MCF 10A (cell line): ENCODE measurements at regions not wholly inside any gene's neighbourhood (a gene's known extent, or its start where the extent isn't known, plus 50 kb on each side); places are given as distances from the start of the nearest gene placed in this dataset.

Experiments used
- BruUV-seq: library from RNA; stranded (reverse); fragments of 400-500 nt; replicated peaks from 2 replicates; lab custom pipeline; 2021; lab: Mats Ljungman, UMichigan
- CTCF ChIA-PET: fragments of 300-600 bp; sonication (Branson Sonifier 250); formaldehyde crosslinking; extraction: SDS; loops from one replicate; lab custom pipeline; 2021; ENCODE audit warnings: antibody characterized with exemption, inconsistent platforms; lab: Yijun Ruan, JAX
- POLR2A ChIA-PET: fragments of 300-600, 350-650 bp; sonication (Branson Sonifier 250); formaldehyde crosslinking; extraction: SDS; loops from one replicate; lab custom pipeline; 2020; ENCODE audit warnings: antibody characterized with exemption, inconsistent platforms; lab: Yijun Ruan, JAX
- DNase-seq: peaks from one replicate; pipeline ENCODE4 v3.0.0-alpha.2; 2018; ENCODE audit not compliant: unreplicated experiment
- H3K27ac Mint-ChIP-seq: one replicate; pipeline ENCODE4 v1.8.0; 2022; ENCODE audit warnings: mild to moderate bottlenecking, low read depth, mixed read lengths; ENCODE audit not compliant: unreplicated experiment
- H3K27me3 Mint-ChIP-seq: one replicate; pipeline ENCODE4 v1.8.0; 2022; ENCODE audit warnings: mixed read lengths; ENCODE audit not compliant: insufficient read depth, unreplicated experiment
- H3K36me3 Mint-ChIP-seq: one replicate; pipeline ENCODE4 v1.8.0; 2022; ENCODE audit warnings: mild to moderate bottlenecking, moderate library complexity, mixed read lengths; ENCODE audit not compliant: insufficient read depth, unreplicated experiment
- H3K4me1 Mint-ChIP-seq: one replicate; pipeline ENCODE4 v1.8.0; 2022; ENCODE audit warnings: mixed read lengths; ENCODE audit not compliant: insufficient read depth, unreplicated experiment
- H3K4me3 Mint-ChIP-seq: one replicate; pipeline ENCODE4 v1.8.0; 2022; ENCODE audit warnings: mild to moderate bottlenecking, moderate library complexity, mixed read lengths; ENCODE audit not compliant: unreplicated experiment
- H3K9me3 Mint-ChIP-seq: one replicate; pipeline ENCODE4 v1.8.0; 2022; ENCODE audit warnings: mixed read lengths; ENCODE audit not compliant: unreplicated experiment
- CTCF ChIP-seq: fragments of 200-600 bp; IDR thresholded peaks from one replicate; pipeline ENCODE4 v1.8.0; 2022; ENCODE audit warnings: antibody characterized with exemption, mild to moderate bottlenecking; ENCODE audit not compliant: unreplicated experiment
- intact Hi-C: fragments of 100-400 bp; cut with micrococcal nuclease; formaldehyde crosslinking; loops from 2 replicates; pipeline ENCODE4 v1.14.1; 2022

DNA sequence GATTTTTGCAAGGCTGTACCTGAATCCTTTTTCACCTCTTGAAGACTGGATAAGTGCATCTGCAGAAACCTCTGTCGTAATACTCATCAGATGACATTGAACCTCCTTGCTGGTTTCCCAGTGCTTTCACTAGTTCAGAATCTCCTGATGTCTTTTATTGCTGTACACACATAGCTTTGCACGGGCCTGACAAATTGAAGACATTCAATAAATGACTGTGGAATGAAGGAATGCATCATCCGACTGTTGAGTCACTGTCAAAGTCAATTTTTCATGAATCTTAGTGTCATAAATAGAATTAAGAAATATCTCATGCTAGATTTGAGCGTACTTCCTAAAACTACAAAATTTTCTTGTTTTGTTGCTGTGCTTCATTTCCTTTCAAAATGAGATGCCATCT lies 598.2 kb upstream of the MAP3K7 start:
- no peak for DNase-seq
- peaks cover 3% of the 10 kb centered on the region for H3K9me3 Mint-ChIP-seq
- H3K27me3 Mint-ChIP-seq = no peaks in the 10 kb centered on the region
- H3K4me3 Mint-ChIP-seq = no peak overlapping the region
- no peaks in the 10 kb centered on the region for H3K4me1 Mint-ChIP-seq
- ChIA-PET POLR2A (no interaction called here), CTCF (interaction anchor here (1.1 kb wide), 1 partner anchor 104 kb away, joined by 3 read pairs; no protein-coding TSS in a partner anchor)
- intact Hi-C loops = no loop called here
- H3K27ac Mint-ChIP-seq = no peak overlapping the region
- no peak for TF ChIP-seq CTCF
- H3K36me3 Mint-ChIP-seq = no peaks in the 10 kb centered on the region
- BruUV-seq = no TSS peak

DNA sequence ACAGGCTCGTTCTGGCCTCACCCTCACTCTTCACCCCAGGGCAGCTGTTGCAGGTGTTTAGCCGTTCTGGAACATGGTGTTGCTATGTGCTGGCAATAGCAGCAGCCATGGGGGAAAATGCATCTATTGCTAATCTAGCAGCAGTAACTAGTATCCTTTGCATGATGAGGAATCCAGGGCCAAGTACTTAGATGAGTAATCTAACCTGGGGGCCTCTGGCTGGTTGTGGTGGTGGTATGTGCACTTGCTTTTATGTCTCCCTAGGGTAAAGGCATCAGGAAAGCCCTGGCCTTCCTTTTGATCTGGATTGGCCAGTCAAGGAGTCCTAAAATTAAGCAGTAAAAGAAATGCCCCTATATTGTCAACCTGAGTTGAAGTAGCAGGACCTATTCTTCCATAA lies 594.5 kb upstream of the MAP3K7 start:
- no peak overlapping the region for H3K27ac Mint-ChIP-seq
- DNase-seq = no peak
- no peak overlapping the region for H3K4me3 Mint-ChIP-seq
- H3K36me3 Mint-ChIP-seq = no peaks in the 10 kb centered on the region
- ChIA-PET CTCF (interaction anchor here (0.7 kb wide), 1 partner anchor 1586 kb away, joined by 3 read pairs; no protein-coding TSS in a partner anchor), POLR2A (no interaction called here)
- intact Hi-C loops = no loop called here
- H3K9me3 Mint-ChIP-seq = no peaks in the 10 kb centered on the region
- no TSS peak for BruUV-seq
- peaks cover 22% of the 10 kb centered on the region for H3K27me3 Mint-ChIP-seq
- no peaks in the 10 kb centered on the region for H3K4me1 Mint-ChIP-seq
- no peak for TF ChIP-seq CTCF

DNA sequence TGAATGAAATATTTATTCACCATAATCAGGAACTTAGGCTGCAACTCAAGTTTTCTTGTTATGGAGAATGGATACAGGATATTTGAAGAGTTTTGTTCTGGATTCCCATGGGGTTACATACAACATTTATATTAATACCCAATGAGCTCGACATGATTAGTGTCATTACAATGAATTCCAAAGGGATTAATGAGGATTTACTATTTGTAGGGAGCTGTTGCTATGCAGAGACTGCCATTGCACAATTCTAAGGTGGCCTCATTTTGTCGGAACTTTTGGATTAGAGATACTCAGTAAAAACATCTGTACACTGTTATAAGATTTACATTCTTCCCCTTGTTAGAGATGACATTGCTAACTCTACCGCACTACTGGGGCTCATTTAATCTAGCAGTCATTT lies 586.8 kb upstream of the MAP3K7 start:
- Mint-ChIP-seq H3K4me3 (no peak overlapping the region), H3K36me3 (no peaks in the 10 kb centered on the region), H3K27ac (no peak overlapping the region), H3K4me1 (no peaks in the 10 kb centered on the region), H3K27me3 (peaks cover 70% of the 10 kb centered on the region), H3K9me3 (no peaks in the 10 kb centered on the region)
- no peak for TF ChIP-seq CTCF
- intact Hi-C loops = no loop called here
- CTCF ChIA-PET = no interaction called here
- POLR2A ChIA-PET = no interaction called here
- BruUV-seq = no TSS peak
- no peak for DNase-seq

GRCh38 chr6:91173186-91173585 lies 586.3 kb upstream of the MAP3K7 start:
- Mint-ChIP-seq H3K9me3 (no peaks in the 10 kb centered on the region), H3K27ac (no peak overlapping the region), H3K27me3 (peaks cover 67% of the 10 kb centered on the region), H3K4me3 (no peak overlapping the region), H3K4me1 (no peaks in the 10 kb centered on the region), H3K36me3 (no peaks in the 10 kb centered on the region)
- no TSS peak for BruUV-seq
- ChIA-PET POLR2A (no interaction called here), CTCF (interaction anchor here (0.7 to 0.8 kb wide), 2 partner anchors 63 to 208 kb away, joined by 3 to 4 read pairs; no protein-coding TSS in a partner anchor)
- TF ChIP-seq CTCF = no peak
- intact Hi-C loops = no loop called here
- DNase-seq = no peak
